Calu3 (cell line): ENCODE measurements at regions not wholly inside any gene's neighbourhood (a gene's known extent, or its start where the extent isn't known, plus 50 kb on each side); places are given as distances from the start of the nearest gene placed in this dataset.

ENCODE experiments used
- BruUV-seq: library from RNA; stranded (reverse); fragments of 400-500 nt; replicated peaks from 2 replicates; lab custom pipeline; 2021; lab: Mats Ljungman, UMichigan
- CTCF ChIA-PET: fragments of 300-600 bp; sonication (Branson Sonifier 250); formaldehyde crosslinking; loops from one replicate; lab custom pipeline; 2022; ENCODE audit warnings: antibody characterized with exemption; lab: Charles Lee
- DNase-seq: peaks from one replicate; pipeline ENCODE4 v3.0.0; 2022
- H3K27ac Mint-ChIP-seq: one replicate; pipeline ENCODE4 v1.8.0; 2022; ENCODE audit warnings: mixed read lengths; ENCODE audit not compliant: unreplicated experiment
- H3K27me3 Mint-ChIP-seq: one replicate; pipeline ENCODE4 v1.8.0; 2022; ENCODE audit warnings: mixed read lengths; ENCODE audit not compliant: unreplicated experiment
- H3K36me3 Mint-ChIP-seq: one replicate; pipeline ENCODE4 v1.8.0; 2022; ENCODE audit warnings: mild to moderate bottlenecking, moderate library complexity, mixed read lengths; ENCODE audit not compliant: insufficient read depth, unreplicated experiment
- H3K4me1 Mint-ChIP-seq: one replicate; pipeline ENCODE4 v1.8.0; 2022; ENCODE audit warnings: mild to moderate bottlenecking, low read depth, mixed read lengths; ENCODE audit not compliant: unreplicated experiment
- H3K4me3 Mint-ChIP-seq: one replicate; pipeline ENCODE4 v1.8.0; 2022; ENCODE audit warnings: mild to moderate bottlenecking, low read depth, moderate library complexity, mixed read lengths; ENCODE audit not compliant: unreplicated experiment
- H3K9me3 Mint-ChIP-seq: one replicate; pipeline ENCODE4 v1.8.0; 2022; ENCODE audit warnings: low read depth, mixed read lengths; ENCODE audit not compliant: unreplicated experiment
- CTCF ChIP-seq: fragments of 200-600 bp; IDR thresholded peaks from one replicate; pipeline ENCODE4 v1.8.0; 2022; ENCODE audit warnings: antibody characterized with exemption; ENCODE audit not compliant: unreplicated experiment
- intact Hi-C: fragments of 100-400 bp; cut with micrococcal nuclease; formaldehyde crosslinking; loops from one replicate; pipeline ENCODE4 v1.10.0; 2022; ENCODE audit not compliant: unreplicated experiment

- no peaks in the 10 kb centered on the region for H3K36me3 Mint-ChIP-seq
- no peak for TF ChIP-seq CTCF
- no peak overlapping the region for H3K4me3 Mint-ChIP-seq
- no peaks in the 10 kb centered on the region for H3K4me1 Mint-ChIP-seq
- H3K9me3 Mint-ChIP-seq: peaks cover 3% of the 10 kb centered on the region
- DNase-seq: no peak
- intact Hi-C loops: no loop called here
- H3K27me3 Mint-ChIP-seq: no peaks in the 10 kb centered on the region
- no peak overlapping the region for H3K27ac Mint-ChIP-seq
- no TSS peak for BruUV-seq
- CTCF ChIA-PET: no interaction called here
Observed at GRCh38 chr11:106426696-106427095, 349.2 kb downstream of the AASDHPPT start.

GRCh38 chr11:106427736-106428135 is 350.3 kb downstream of the AASDHPPT start:
- Mint-ChIP-seq H3K4me1 (no peaks in the 10 kb centered on the region), H3K27me3 (no peaks in the 10 kb centered on the region), H3K36me3 (no peaks in the 10 kb centered on the region), H3K27ac (no peak overlapping the region), H3K9me3 (peaks cover 6% of the 10 kb centered on the region), H3K4me3 (no peak overlapping the region)
- no peak for TF ChIP-seq CTCF
- intact Hi-C loops: no loop called here
- CTCF ChIA-PET: no interaction called here
- DNase-seq: no peak
- no TSS peak for BruUV-seq

DNA sequence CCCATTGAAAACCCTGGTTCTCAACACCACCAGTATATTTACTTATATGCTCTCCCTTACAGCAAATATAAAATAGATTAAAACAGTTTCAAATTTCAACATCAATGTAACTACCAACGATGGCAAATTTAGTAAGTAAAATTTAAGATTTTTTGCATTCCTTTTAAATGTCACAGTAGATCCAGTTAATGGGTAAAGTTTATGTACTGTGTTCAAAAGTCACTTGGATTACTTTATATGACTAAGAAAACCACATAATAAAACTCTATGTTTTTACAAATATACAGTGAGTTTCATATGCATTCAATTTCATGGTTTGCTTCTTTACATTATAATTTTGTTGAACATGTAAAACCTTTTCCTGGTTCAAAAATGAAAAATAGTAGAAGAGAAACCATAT is 364.6 kb downstream of the AASDHPPT start:
- no TSS peak for BruUV-seq
- H3K4me3 Mint-ChIP-seq: no peak overlapping the region
- H3K36me3 Mint-ChIP-seq: no peaks in the 10 kb centered on the region
- DNase-seq: no peak
- H3K27me3 Mint-ChIP-seq: no peaks in the 10 kb centered on the region
- no peak overlapping the region for H3K27ac Mint-ChIP-seq
- peaks cover 3% of the 10 kb centered on the region for H3K9me3 Mint-ChIP-seq
- intact Hi-C loops: no loop called here
- H3K4me1 Mint-ChIP-seq: no peaks in the 10 kb centered on the region
- no peak for TF ChIP-seq CTCF
- CTCF ChIA-PET: no interaction called here

GRCh38 chr11:106446302-106446701 is 368.8 kb downstream of the AASDHPPT start:
- intact Hi-C loops: no loop called here
- no TSS peak for BruUV-seq
- Mint-ChIP-seq H3K4me1 (no peaks in the 10 kb centered on the region), H3K27ac (no peak overlapping the region), H3K9me3 (peaks cover 3% of the 10 kb centered on the region), H3K27me3 (no peaks in the 10 kb centered on the region), H3K4me3 (no peak overlapping the region), H3K36me3 (no peaks in the 10 kb centered on the region)
- CTCF ChIA-PET: no interaction called here
- DNase-seq: no peak
- no peak for TF ChIP-seq CTCF
